ENCODE measurements at regions not wholly inside any gene's neighbourhood (a gene's known extent, or its start where the extent isn't known, plus 50 kb on each side); places are given as distances from the start of the nearest gene placed in this dataset.
"Not testable (repeated sequence)": the region's sequence is repeated elsewhere in the genome, so short reads cannot be mapped to it uniquely, and the experiment has no call there.

DNA sequence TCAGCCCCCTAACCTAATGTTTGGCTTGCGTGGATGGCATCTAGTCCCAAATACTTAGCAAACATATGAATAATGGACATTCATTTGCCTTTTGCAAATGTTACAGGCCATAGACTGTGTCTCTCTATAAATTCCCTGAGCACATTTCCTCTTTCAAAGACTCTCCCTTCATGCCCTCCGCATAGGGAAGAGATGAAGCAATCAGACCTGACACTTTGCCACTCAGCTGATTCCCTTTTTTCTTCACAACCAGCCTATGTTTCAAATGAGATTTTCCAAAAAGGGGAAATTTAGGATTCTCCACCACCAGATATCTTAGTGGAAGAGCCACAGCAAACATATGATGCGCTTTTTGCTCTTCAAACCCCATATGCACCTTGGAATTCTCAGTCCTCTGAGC lies 453.7 kb downstream of the STK39 start:
- no peak for DNase-seq (ENCODE audit: low read depth, low spot score)

DNA sequence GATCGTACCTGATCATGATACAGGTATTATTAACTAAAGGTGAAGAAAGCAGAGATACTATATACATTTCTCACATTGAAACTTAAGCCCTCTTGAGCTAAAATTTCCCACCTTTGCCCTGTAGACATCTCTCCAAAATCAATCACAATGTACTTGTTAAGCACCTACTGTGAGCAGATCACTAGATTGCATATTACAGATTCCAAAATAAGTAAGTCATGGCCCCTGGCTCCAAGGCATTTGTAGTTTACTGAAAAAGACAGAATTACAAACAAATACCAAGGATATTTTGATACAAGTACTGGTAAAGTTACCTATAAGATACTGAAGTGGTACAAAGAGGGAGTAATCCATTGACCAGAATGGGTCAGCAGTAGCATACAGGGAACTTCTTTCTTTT lies 455.3 kb downstream of the STK39 start:
- no peak for DNase-seq (ENCODE audit: low read depth, low spot score)

DNA sequence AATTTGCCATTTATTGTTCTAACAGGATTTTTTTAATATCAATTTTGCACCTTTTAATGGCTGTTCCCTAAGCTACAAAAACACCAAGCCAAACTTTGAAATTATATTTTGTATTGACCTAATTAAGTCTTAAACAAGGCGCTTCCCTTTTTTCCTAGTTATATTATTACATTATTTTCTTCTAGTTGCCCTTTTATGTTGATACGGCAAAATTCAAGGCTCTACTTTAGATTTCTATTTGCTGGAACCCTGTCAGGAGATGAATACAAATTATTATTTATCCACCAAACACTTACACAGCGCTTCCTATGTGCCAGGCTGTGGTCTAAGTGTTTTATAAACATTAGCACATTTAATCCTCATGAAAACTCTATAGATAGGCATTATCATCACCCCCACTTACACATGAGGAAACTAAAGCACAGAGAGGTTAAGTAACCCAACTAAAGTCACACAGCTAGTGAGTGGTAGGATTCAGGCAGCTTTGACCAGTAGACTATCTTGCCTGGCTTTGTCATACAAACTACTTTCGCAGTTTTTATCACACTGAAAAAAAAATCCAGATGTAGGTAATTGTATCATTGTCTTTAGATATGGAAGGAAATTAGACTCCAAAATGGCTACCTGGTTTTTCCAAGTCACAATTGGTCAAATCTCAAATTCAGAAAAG lies 456.5 kb downstream of the STK39 start:
- no peak for DNase-seq (ENCODE audit: low read depth, low spot score)

DNA sequence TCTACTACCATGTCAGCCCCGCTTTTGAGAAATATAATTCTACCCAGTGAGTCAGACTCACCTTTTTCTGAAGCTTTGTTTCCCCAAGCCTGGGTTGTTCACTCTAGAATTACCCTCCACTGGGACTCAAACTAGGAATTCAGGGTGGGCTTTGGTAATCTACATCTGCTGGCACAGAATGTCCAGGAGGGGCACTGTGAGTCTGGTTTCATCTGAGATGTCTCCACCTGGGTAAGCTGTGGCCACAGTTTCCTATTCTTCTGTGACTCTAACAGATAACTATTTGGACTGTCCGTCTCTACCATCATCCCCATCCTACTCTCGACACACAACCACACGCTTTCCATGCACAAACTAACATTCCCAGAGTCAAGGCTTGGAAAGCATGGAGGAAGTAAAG lies 457.2 kb downstream of the STK39 start:
- DNase-seq (ENCODE audit: low read depth, low spot score) = no peak

DNA sequence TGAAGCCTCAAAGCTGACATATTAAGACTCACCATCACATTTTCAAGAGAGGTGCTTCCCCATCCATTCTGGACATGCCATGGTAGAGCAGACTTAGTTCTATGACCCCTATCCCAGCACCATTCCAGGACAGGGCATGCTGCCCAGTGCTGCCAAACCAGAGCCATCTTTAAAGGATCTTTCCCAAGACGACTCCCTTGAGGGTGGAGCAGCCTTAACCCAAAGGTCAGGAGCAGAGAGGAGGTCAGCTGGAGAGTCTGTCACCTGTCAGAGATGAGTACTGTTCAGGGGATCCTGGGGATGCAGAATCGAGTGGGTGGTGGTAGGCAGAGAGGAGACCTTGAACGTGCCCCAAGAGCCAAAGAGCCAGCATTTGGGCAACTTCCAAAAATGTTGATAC lies 459.8 kb downstream of the STK39 start:
- DNase-seq (ENCODE audit: low read depth, low spot score) = no peak

DNA sequence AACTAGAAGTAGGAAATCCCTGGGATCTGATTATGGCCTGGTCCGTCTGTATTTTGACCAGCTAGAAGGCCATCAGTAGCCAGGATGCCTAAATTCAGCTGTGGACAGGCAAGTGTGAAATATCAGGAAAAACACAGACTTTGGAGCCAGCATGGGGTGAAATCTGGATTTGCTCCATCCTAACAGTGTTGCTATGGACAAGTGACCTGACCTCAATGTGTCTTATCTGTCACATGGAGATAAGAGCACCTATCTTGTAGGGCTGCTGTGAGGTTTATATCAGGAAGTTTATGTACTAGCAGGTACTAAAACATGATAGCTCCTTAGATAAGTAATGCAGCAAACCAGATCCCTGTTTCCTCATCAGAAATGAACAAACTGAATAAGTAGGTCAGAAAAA lies 460.4 kb downstream of the STK39 start:
- DNase-seq (ENCODE audit: low read depth, low spot score) = no peak

DNA sequence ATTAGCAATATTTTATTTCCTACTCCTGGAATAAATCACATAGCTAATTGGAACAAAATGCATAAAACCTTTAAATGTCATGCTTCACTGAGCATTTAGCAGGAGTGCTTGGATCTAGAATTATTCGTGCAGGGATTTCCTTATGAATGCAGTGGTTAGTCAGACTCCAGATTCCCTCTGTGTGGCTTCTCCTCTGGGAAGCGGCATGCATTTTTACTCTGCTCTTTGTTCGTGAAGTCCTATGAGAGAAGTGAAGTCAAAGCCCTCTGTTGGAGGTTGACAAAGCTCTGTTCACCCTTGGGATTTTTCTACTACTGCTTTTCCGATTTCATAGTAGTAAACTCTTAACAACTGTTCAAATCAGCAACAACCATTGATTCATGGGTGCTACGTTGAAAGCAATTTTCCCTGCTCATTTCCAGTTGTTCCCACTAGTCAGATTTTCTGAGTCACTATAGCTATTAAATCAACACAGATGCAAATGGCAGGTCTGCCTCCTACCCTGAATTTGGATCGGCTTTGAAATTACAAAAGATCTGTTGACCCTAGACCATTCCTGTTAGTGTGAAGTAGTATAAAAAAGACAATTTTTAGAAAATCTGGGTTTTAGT lies 461.7 kb downstream of the STK39 start:
- DNase-seq (ENCODE audit: low read depth, low spot score) = no peak

DNA sequence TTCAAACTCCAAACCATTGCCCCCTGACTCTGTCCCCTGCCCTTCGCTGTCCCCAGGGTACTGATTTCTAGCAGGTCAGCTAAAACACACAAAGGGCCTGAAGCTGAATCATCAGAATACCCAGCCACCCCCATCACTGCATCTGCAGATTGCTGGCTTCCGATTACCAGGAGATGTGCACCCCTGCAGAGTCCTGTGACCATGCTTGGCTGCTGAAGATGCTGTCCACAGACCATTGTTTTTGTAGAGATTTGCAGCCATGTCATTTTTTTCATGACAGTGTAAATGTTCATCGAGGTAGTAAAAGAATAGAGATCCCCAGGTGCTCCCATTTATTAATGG lies 463.3 kb downstream of the STK39 start:
- DNase-seq (ENCODE audit: low read depth, low spot score) = peak; percentile 41

DNA sequence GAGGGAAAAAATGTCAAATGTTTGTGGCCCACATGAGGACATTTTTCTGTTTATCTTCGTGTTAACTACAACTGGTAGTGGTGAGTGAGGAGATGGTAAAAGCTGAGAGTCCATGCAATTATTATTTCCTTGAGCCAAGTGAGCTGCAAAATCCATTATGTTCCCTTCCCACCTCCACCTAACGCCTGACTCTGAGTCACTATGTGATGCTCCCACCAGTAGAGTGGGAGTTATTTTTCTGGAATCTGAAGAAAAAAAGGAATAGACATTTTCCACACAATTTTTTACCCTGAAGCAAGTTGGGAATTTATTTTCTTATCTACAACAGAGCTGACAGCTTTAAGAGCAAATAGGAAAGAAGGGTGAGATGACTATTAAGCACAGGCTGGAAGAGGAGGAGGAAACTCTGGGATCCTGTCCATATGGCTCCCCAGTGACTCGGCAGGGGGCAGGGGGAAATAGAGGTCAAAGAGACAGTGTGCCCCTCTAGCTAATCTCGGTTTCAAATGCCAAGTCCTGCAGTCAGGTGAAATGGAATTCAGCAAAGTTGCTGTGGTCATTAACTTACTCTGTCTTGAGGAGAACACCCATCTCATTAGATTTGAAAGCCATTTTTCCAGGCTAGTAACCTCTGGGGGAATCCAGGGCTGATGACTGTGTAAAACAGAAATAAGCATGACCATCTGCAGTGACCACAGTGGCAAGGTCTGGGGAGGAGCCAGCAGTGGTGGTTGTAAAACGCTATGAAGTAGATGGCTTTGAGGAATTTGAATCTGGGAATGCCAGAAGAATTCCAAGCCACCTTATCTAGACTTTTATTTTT lies 463.9 kb downstream of the STK39 start:
- peak; percentile 10 for DNase-seq (ENCODE audit: low read depth, low spot score)

DNA sequence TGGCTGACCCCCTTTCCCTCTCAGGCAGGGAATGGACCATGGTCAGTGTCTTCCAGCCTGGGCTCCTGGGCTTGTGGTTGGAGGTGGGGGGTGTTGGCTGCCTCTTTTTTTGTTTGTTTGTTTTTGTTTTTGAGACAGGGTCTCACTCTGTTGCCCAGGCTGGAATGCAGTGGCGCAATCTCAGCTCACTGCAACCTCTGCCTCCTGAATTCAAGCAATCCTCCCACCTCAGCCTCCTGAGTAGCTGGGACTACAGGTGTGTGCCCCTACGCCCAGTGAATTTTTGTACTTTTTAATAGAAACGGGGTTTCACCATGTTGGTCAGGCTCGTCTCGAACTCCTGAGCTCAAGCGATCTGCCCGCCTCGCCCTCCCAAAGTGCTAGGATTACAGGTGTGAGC lies 465.8 kb downstream of the STK39 start:
- DNase-seq (ENCODE audit: low read depth, low spot score) = not testable (repeated sequence)

DNA sequence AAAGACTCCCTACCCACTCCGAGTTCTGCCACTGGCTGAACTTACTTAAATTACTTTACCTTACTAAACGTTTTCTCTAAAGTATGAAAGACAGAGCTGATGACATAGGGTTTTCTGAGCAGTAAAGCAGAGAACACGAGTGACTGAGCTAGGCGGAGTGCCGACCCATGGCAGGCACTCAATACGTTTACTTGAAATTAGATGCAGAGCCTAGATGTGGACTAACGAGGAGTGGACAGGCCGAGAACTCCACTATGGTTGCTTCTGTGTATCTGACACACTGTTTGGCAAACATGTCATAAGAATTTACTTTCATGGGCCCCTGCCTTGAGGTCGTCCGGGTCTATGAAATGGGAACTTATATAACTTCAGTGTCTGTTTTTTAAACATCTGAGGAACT lies 471.0 kb downstream of the STK39 start:
- DNase-seq (ENCODE audit: low read depth, low spot score) = no peak

DNA sequence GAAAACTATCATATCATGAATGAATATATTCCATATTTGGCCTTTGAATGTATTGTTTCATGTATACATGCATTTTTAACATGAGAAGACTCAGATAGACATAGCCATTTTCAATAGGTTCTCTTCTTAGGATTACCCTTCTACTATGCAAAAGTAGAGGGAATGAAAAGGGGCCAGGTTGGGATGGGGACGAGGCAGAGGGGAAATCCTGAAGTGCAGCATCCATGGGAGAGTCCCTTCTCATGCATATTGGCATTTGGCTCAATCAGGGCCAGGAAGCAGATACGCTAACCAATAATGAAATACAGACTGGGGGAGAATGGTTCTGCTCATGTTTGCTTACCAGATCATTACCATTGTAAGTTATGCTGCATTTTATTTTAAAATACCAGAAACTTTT lies 475.8 kb downstream of the STK39 start:
- no peak for DNase-seq (ENCODE audit: low read depth, low spot score)

DNA sequence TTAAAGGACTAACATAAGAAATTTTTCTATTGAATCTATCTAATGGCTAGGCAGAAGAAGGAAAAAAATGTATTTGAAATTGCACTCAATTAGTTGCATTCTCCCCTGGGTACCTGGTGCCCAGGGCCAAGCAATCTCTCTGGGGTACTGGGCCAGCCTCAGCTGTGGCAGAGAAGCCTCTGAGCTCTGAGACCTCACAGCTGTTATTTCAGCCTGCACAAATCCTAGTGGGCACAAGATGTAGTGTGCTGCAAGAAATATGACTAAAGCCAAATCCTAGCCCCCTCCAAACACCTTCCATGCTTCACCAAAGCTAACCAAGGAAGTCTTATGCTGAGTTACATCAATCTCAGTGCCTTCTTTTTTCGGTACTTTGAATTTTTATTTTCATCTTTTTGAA lies 478.4 kb downstream of the STK39 start:
- no peak for DNase-seq (ENCODE audit: low read depth, low spot score)

DNA sequence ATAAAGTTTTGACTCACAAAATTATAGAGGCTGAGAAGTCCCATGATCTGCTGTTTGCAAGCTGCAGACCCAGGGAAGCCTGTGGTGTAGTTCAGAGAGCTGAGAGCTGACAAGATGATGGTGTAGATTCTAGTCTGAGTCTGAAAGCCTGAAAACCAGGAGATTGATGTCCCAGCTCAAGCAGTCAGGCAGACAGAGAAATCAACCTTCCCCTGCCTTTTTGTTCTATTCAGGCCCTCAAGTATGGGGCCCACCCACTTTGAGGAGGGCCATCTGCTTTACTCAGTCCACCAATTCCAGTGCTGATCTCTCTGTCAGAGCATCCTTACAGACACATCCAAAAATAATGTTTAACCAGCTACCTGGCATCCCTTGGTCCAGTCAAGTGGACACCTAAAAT lies 479.6 kb downstream of the STK39 start:
- no peak for DNase-seq (ENCODE audit: low read depth, low spot score)

DNA sequence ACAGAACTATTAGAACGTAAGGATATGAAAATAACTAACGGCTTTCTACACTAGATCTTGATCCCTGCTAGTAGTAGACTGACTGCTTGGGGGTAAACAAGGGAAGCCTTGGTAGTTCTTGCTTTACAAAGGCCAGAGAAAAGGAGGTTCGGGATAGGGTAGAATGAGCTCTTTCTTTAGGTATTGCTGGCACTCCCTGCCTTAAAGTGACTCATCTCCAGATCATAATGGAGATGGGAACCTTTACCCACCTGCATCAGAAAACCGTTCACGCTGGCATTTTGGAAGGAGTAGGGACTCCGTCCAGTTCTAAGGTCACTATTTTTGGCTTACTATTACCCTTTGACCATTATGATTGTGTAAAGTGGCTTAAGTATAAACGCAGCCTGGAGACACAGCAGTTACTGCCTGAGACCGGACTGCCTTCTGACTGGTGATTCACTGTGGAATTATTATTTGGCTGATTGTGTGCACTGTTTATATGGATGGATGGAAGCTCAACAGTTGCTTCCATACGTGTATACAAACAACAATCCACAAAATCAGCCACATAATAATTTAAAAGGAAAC lies 482.5 kb downstream of the STK39 start:
- DNase-seq (ENCODE audit: low read depth, low spot score) = no peak

DNA sequence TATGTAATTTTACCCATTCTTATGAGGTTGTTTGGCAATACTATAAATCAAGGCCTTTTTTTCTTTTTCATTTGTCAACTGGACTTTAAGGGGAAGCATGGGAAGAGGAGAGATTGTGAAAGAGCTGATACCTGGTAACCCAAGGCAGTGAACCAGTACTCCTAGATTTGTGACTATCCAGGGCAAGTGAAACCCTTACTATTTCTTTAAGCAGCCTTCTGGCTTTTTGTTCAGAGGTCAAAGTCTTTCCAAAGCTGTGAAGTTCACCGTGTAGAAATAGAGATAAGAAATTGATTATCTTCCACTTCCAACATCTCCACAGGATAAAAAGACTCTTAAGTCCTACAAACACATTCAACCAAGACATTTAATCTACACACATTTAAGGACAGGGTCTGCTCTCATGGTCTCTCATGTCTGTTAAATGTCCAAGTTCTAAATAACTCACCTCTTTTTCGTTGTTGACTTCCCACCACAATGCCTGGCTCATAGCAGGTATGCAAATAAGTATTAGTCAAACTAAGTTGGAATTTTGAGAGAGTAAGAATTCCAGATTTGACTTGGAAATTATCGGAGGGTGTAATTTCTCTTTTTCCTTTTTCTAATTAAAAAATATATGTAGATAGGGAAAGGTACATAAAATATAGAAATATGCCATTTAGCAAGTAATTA lies 485.8 kb downstream of the STK39 start:
- DNase-seq (ENCODE audit: low read depth, low spot score) = no peak

DNA sequence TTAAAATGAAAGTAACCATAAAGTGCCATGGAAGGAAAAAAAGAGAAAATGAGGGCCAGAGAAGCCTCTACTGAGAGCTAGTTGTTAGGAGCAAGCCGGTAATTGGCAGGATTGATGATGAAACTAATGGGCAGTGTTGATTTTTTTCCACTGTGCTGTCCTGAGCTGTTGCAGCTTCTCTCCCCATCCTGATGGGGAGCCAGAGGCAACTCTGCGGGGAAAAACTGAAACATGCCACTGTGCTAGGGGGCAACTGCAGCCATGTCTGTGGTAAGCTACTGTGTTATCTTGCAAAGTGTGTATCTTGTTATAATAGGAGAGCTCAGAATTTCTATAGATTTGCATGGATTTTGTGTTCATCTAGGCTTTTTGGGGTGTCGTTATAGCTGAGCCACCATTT lies 487.9 kb downstream of the STK39 start:
- no peak for DNase-seq (ENCODE audit: low read depth, low spot score)

DNA sequence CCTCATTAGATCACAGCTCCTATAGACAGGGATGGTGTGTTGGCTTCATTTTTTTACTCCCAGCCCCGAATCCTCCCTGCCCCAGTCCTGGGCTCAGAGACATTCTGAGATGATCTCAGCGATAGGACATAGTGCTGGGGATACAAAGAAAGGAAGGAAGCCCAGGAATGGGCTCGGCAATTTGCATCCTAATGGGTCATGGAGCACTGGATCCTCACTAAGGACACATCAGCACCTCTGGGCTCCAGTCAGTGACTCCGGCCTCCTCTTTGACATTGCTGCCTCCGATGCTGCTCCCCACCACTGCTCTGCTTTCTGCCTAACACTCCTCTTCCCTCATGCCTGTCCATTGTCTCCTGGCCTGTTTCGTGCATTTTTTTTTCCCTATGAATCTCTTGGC lies 489.1 kb downstream of the STK39 start:
- no peak for DNase-seq (ENCODE audit: low read depth, low spot score)

DNA sequence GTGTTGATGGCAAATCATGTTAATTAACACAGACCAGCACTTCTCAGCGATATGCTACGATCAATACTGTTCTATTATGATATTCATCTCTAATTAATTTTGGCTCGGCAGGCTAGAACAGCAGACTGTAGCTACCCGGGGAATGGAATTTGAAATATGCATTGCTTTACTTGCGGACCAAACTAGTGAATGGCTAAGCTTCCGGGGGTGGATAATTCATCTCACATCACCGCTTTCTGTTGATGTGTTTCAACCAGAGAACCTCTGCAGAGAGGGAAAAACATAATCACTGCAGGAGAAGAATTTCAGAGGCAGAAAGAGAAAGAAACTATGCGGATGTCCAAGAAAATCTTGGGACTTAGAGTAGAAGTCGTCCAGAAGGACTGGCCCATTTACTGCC lies 490.9 kb downstream of the STK39 start:
- DNase-seq (ENCODE audit: low read depth, low spot score) = peak; percentile 4

DNA sequence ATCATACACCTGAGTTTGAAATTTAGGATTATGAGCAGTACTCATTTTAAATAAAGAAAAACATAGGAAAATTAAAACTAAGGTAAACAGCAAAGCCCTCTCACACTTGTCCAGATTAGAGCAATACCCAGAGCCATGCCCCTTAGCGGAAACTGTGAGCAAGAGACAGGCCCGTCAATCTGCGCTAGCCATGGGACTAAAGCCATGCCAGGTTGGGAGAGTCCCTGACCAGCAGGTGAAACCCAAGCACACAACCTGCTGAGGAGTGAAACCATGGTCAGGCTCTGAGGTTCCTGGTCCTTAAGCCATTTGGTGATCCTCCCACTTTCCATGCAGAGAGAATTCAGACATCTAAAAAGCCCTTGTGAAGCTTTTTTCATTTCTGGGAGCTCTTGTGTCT lies 494.3 kb downstream of the STK39 start:
- no peak for DNase-seq (ENCODE audit: low read depth, low spot score)

DNA sequence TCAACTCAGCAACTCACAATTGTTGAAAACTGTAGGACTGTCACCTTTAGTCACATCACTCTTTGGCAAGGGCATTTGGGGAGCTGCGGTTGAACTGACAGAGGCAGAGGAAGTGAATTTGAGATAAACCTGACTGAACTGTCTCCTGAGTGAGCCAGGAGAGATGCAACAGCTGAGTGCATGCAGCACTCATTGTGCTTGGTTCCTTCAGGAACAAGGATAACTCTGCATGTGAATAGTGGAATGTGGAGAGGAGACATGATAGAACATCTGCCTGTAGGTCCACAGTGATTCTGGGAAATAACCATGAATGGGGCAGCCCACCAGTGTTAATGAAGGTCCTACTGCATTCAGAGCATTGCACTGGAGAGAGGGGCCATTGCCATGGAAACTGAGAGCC lies 494.7 kb downstream of the STK39 start:
- DNase-seq (ENCODE audit: low read depth, low spot score) = no peak

DNA sequence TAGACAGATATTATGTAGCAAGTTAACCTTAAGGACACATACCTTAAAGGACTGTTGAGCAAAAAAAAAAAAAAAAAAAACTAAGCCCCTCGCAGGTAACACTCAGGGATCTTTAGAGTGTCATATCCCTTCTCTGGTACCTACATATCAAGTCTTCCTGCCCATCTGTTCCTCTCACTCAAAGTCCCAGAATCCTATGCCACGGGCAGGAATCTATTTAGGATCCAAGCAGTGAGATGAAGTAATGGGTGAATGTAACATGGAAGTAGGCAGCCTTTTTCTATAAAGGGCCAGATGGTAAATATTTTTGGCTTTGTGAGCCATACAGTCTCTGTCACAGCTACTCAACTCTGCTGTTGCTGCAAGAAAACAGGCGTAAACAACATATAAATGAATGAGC lies 496.7 kb downstream of the STK39 start:
- no peak for DNase-seq (ENCODE audit: low read depth, low spot score)

Measured in smooth muscle cell of the brain vasculature (primary cell).